T-helper 2 cell treated with Interferon-gamma antibody and Interleukin-4, amounts not matched to agents 100 ng/mL and 5 ng/mL, for 36 hours (primary cell): ENCODE measurements at regions not wholly inside any gene's neighbourhood (a gene's known extent, or its start where the extent isn't known, plus 50 kb on each side); places are given as distances from the start of the nearest gene placed in this dataset.

ENCODE experiments used
- intact Hi-C: fragments of 100-400 bp; cut with micrococcal nuclease; formaldehyde crosslinking; loops from one replicate; pipeline ENCODE4 v1.15.1; 2023

- intact Hi-C loops = no loop called here
Observed at GRCh38 chr4:175871774-175872405, 59.8 kb upstream of the GPM6A start.

GRCh38 chr4:175873707-175874106 is 61.6 kb upstream of the GPM6A start:
- intact Hi-C loops = no loop called here

GRCh38 chr4:175874306-175874705 is 62.2 kb upstream of the GPM6A start:
- intact Hi-C loops = no loop called here

GRCh38 chr4:175875993-175876771 is 64.1 kb upstream of the GPM6A start:
- intact Hi-C loops = no loop called here

- intact Hi-C loops = no loop called here
Observed at GRCh38 chr4:175882891-175883290, 70.8 kb upstream of the GPM6A start.

GRCh38 chr4:175884048-175884447 is 72.0 kb upstream of the GPM6A start:
- intact Hi-C loops = no loop called here

- intact Hi-C loops = no loop called here
Observed at GRCh38 chr4:175891231-175891630, 79.2 kb upstream of the GPM6A start.

- intact Hi-C loops = no loop called here
Observed at GRCh38 chr4:175891851-175892250, 79.8 kb upstream of the GPM6A start.

- intact Hi-C loops = no loop called here
Observed at GRCh38 chr4:175905925-175906324, 93.9 kb upstream of the GPM6A start.

- intact Hi-C loops = no loop called here
Observed at GRCh38 chr4:175906384-175906783, 94.3 kb upstream of the GPM6A start.

GRCh38 chr4:175910700-175911099 is 98.6 kb upstream of the GPM6A start:
- intact Hi-C loops = no loop called here

- intact Hi-C loops = no loop called here
Observed at GRCh38 chr4:175916626-175917351, 104.7 kb upstream of the GPM6A start.

GRCh38 chr4:175927121-175927520 is 115.1 kb upstream of the GPM6A start:
- intact Hi-C loops = no loop called here

- intact Hi-C loops = no loop called here
Observed at GRCh38 chr4:175929441-175929840, 117.4 kb upstream of the GPM6A start.

GRCh38 chr4:175929932-175930331 is 117.9 kb upstream of the GPM6A start:
- intact Hi-C loops = no loop called here

- intact Hi-C loops = no loop called here
Observed at GRCh38 chr4:175930471-175930870, 118.4 kb upstream of the GPM6A start.

- intact Hi-C loops = no loop called here
Observed at GRCh38 chr4:175932116-175932515, 120.1 kb upstream of the GPM6A start.

GRCh38 chr4:175934506-175934905 is 122.4 kb upstream of the GPM6A start:
- intact Hi-C loops = no loop called here

- intact Hi-C loops = no loop called here
Observed at GRCh38 chr4:175935016-175935661, 123.1 kb upstream of the GPM6A start.

GRCh38 chr4:175944126-175944910 is 121.3 kb upstream of the WDR17 start:
- intact Hi-C loops = no loop called here
